Left kidney (tissue), 1 donor: ENCODE measurements at regions not wholly inside any gene's neighbourhood (a gene's known extent, or its start where the extent isn't known, plus 50 kb on each side); places are given as distances from the start of the nearest gene placed in this dataset.
"Not testable (repeated sequence)": the region's sequence is repeated elsewhere in the genome, so short reads cannot be mapped to it uniquely, and the experiment has no call there.

Experiments used
- DNase-seq: peaks from one replicate; pipeline ENCODE4 v3.0.0-alpha.2; 2013

- DNase-seq, result no peak
These were observed 323.9 kb downstream of the NNT start for GRCh38 chr5:43926923-43927322.

- DNase-seq, result no peak
These were observed 317.4 kb downstream of the NNT start for GRCh38 chr5:43920422-43920821.

- no peak for DNase-seq
These were observed 314.9 kb downstream of the NNT start for GRCh38 chr5:43917925-43918324.

- no peak for DNase-seq
These were observed 300.1 kb downstream of the NNT start for GRCh38 chr5:43903129-43903528.

GRCh38 chr5:43900974-43901373 lies 298.0 kb downstream of the NNT start:
- no peak for DNase-seq

GRCh38 chr5:43895876-43896275 lies 292.9 kb downstream of the NNT start:
- DNase-seq, result no peak

GRCh38 chr5:43893951-43894684 lies 291.1 kb downstream of the NNT start:
- no peak for DNase-seq

GRCh38 chr5:43891112-43891511 lies 288.1 kb downstream of the NNT start:
- no peak for DNase-seq

- no peak for DNase-seq
These were observed 286.3 kb downstream of the NNT start for GRCh38 chr5:43889233-43889632.

- no peak for DNase-seq
These were observed 272.8 kb downstream of the NNT start for GRCh38 chr5:43875741-43876140.

- no peak for DNase-seq
These were observed 271.8 kb downstream of the NNT start for GRCh38 chr5:43874772-43875171.

GRCh38 chr5:43873791-43874190 lies 270.8 kb downstream of the NNT start:
- DNase-seq, result no peak

GRCh38 chr5:43859309-43859708 lies 256.3 kb downstream of the NNT start:
- DNase-seq, result no peak

- DNase-seq, result no peak
These were observed 252.5 kb downstream of the NNT start for GRCh38 chr5:43855452-43855851.

- DNase-seq, result no peak
These were observed 251.8 kb downstream of the NNT start for GRCh38 chr5:43854697-43855292.

- no peak for DNase-seq
These were observed 249.3 kb downstream of the NNT start for GRCh38 chr5:43852279-43852678.

GRCh38 chr5:43851741-43852140 lies 248.8 kb downstream of the NNT start:
- no peak for DNase-seq

- no peak for DNase-seq
These were observed 237.6 kb downstream of the NNT start for GRCh38 chr5:43840424-43841125.

GRCh38 chr5:43839218-43839617 lies 236.2 kb downstream of the NNT start:
- DNase-seq, result no peak

- DNase-seq, result no peak
These were observed 235.0 kb downstream of the NNT start for GRCh38 chr5:43837996-43838395.

- DNase-seq, result no peak
These were observed 234.1 kb downstream of the NNT start for GRCh38 chr5:43837091-43837490.

GRCh38 chr5:43833961-43834360 lies 231.0 kb downstream of the NNT start:
- DNase-seq, result no peak

- DNase-seq, result not testable (repeated sequence)
These were observed 221.5 kb downstream of the NNT start for GRCh38 chr5:43824325-43824964.
